Naive B cell (primary cell): ENCODE measurements at regions not wholly inside any gene's neighbourhood (a gene's known extent, or its start where the extent isn't known, plus 50 kb on each side); places are given as distances from the start of the nearest gene placed in this dataset.

Experiments used
- ATAC-seq, 2 donors: fragments of 150-1000 bp; cut with Tn5 transposase; 2 replicates each; pipeline ENCODE4 v1.10.0; 2021; ENCODE audit warnings: low read depth in 2 of 2, mild to moderate bottlenecking in 2 of 2, moderate library complexity in 2 of 2
- DNase-seq: peaks from one replicate; pipeline ENCODE4 v3.0.0; 2022
- H3K27ac Mint-ChIP-seq, 6 donors: one replicate each; pipeline ENCODE4 v1.8.0; 2020 to 2022; ENCODE audit warnings: mild to moderate bottlenecking in 6 of 6, mixed read lengths in 6 of 6, moderate library complexity in 5 of 6, inconsistent platforms in 2 of 6
- H3K27me3 Mint-ChIP-seq, 3 donors: one replicate each; pipeline ENCODE4 v1.8.0; 2021 to 2022; ENCODE audit warnings: mixed read lengths in 3 of 3, mild to moderate bottlenecking in 1 of 3
- H3K36me3 Mint-ChIP-seq, 2 donors: one replicate each; pipeline ENCODE4 v1.8.0; 2020 to 2022; ENCODE audit warnings: mixed read lengths in 2 of 2, inconsistent platforms in 1 of 2, mild to moderate bottlenecking in 1 of 2
- H3K4me1 Mint-ChIP-seq, 3 donors: one replicate each; pipeline ENCODE4 v1.8.0; 2020 to 2022; ENCODE audit warnings: mixed read lengths in 3 of 3, inconsistent platforms in 1 of 3, mild to moderate bottlenecking in 1 of 3, moderate library complexity in 1 of 3
- H3K4me3 Mint-ChIP-seq, 8 donors: one replicate each; pipeline ENCODE4 v1.8.0; 2020 to 2022; ENCODE audit warnings: mild to moderate bottlenecking in 8 of 8, mixed read lengths in 8 of 8, moderate library complexity in 8 of 8, inconsistent platforms in 2 of 8
- H3K9me3 Mint-ChIP-seq, 7 donors: one replicate each; pipeline ENCODE4 v1.8.0; 2020 to 2022; ENCODE audit warnings: mixed read lengths in 7 of 7, mild to moderate bottlenecking in 5 of 7, inconsistent platforms in 2 of 7, moderate library complexity in 1 of 7

- Mint-ChIP-seq H3K9me3 (peaks cover 4 to 18% (median 6%) of the 10 kb centered on the region in 7 donors), H3K27ac (peak overlapping the region in 1 of 6 donors; percentile 47), H3K4me3 (peak overlapping the region in 3 of 8 donors; percentile 36 to 60 (median 50)), H3K27me3 (no peaks in the 10 kb centered on the region), H3K4me1 (peaks cover 26 to 31% (median 30%) of the 10 kb centered on the region in 3 donors), H3K36me3 (peaks cover 0 to 8% of the 10 kb centered on the region in 2 donors)
- DNase-seq (no peak), ATAC-seq (no peak)
Measured at GRCh38 chr17:77668518-77668917, 290.0 kb upstream of the TNRC6C start.

GRCh38 chr17:77670173-77670572 lies 288.3 kb upstream of the TNRC6C start:
- H3K36me3 Mint-ChIP-seq, result peaks cover 0 to 8% of the 10 kb centered on the region in 2 donors
- DNase-seq (no peak), ATAC-seq (no peak)
- peaks cover 0 to 9% (median 0%) of the 10 kb centered on the region in 3 donors for H3K27me3 Mint-ChIP-seq
- H3K27ac Mint-ChIP-seq, result peak overlapping the region in 3 of 6 donors; percentile 42 to 59 (median 55)
- H3K4me3 Mint-ChIP-seq, result no peak overlapping the region
- H3K4me1 Mint-ChIP-seq, result peaks cover 30 to 31% (median 30%) of the 10 kb centered on the region in 3 donors
- H3K9me3 Mint-ChIP-seq, result peaks cover 3 to 16% (median 6%) of the 10 kb centered on the region in 7 donors

GRCh38 chr17:77674358-77674757 lies 284.1 kb upstream of the TNRC6C start:
- no peak for ATAC-seq
- Mint-ChIP-seq H3K4me1 (peaks cover 0 to 4% (median 0%) of the 10 kb centered on the region in 3 donors), H3K36me3 (no peaks in the 10 kb centered on the region), H3K9me3 (no peaks in the 10 kb centered on the region), H3K4me3 (no peak overlapping the region), H3K27ac (no peak overlapping the region), H3K27me3 (peaks cover 0 to 45% (median 17%) of the 10 kb centered on the region in 3 donors)
- DNase-seq, result no peak

- Mint-ChIP-seq H3K36me3 (peaks cover 0 to 7% of the 10 kb centered on the region in 2 donors), H3K4me3 (no peak overlapping the region), H3K27ac (peak overlapping the region in 1 of 6 donors; percentile 67), H3K27me3 (peaks cover 0 to 56% (median 17%) of the 10 kb centered on the region in 3 donors), H3K4me1 (peaks cover 0 to 4% (median 0%) of the 10 kb centered on the region in 3 donors), H3K9me3 (no peaks in the 10 kb centered on the region)
- DNase-seq (no peak), ATAC-seq (no peak)
Measured at GRCh38 chr17:77675411-77675810, 283.1 kb upstream of the TNRC6C start.

GRCh38 chr17:77675816-77676215 lies 282.7 kb upstream of the TNRC6C start:
- peak overlapping the region in 2 of 6 donors; percentile 66 to 67 for H3K27ac Mint-ChIP-seq
- DNase-seq (no peak), ATAC-seq (no peak)
- H3K27me3 Mint-ChIP-seq, result peaks cover 0 to 60% (median 17%) of the 10 kb centered on the region in 3 donors
- H3K9me3 Mint-ChIP-seq, result no peaks in the 10 kb centered on the region
- peaks cover 0 to 7% of the 10 kb centered on the region in 2 donors for H3K36me3 Mint-ChIP-seq
- H3K4me1 Mint-ChIP-seq, result peaks cover 0 to 4% (median 0%) of the 10 kb centered on the region in 3 donors
- no peak overlapping the region for H3K4me3 Mint-ChIP-seq

GRCh38 chr17:77676237-77676661 lies 282.3 kb upstream of the TNRC6C start:
- no peak for ATAC-seq
- H3K36me3 Mint-ChIP-seq, result peaks cover 0 to 7% of the 10 kb centered on the region in 2 donors
- H3K4me3 Mint-ChIP-seq, result no peak overlapping the region
- DNase-seq, result no peak
- peaks cover 0 to 4% (median 0%) of the 10 kb centered on the region in 3 donors for H3K4me1 Mint-ChIP-seq
- peaks cover 0 to 61% (median 17%) of the 10 kb centered on the region in 3 donors for H3K27me3 Mint-ChIP-seq
- H3K9me3 Mint-ChIP-seq, result no peaks in the 10 kb centered on the region
- no peak overlapping the region for H3K27ac Mint-ChIP-seq

GRCh38 chr17:77677211-77677610 lies 281.3 kb upstream of the TNRC6C start:
- Mint-ChIP-seq H3K27me3 (peaks cover 0 to 61% (median 17%) of the 10 kb centered on the region in 3 donors), H3K36me3 (peaks cover 0 to 7% of the 10 kb centered on the region in 2 donors), H3K9me3 (no peaks in the 10 kb centered on the region), H3K4me1 (peaks cover 0 to 4% (median 0%) of the 10 kb centered on the region in 3 donors), H3K27ac (no peak overlapping the region), H3K4me3 (no peak overlapping the region)
- DNase-seq, result no peak
- ATAC-seq, result no peak

- Mint-ChIP-seq H3K27ac (no peak overlapping the region), H3K27me3 (peaks cover 0 to 61% (median 17%) of the 10 kb centered on the region in 3 donors), H3K36me3 (peaks cover 0 to 7% of the 10 kb centered on the region in 2 donors), H3K9me3 (no peaks in the 10 kb centered on the region), H3K4me1 (peaks cover 0 to 4% (median 0%) of the 10 kb centered on the region in 3 donors), H3K4me3 (no peak overlapping the region)
- no peak for ATAC-seq
- no peak for DNase-seq
Measured at GRCh38 chr17:77677630-77678029, 280.9 kb upstream of the TNRC6C start.

GRCh38 chr17:77679589-77679988 lies 278.9 kb upstream of the TNRC6C start:
- peaks cover 0 to under 1% (median 0%) of the 10 kb centered on the region in 3 donors for H3K4me1 Mint-ChIP-seq
- H3K27ac Mint-ChIP-seq, result no peak overlapping the region
- DNase-seq (no peak), ATAC-seq (no peak)
- no peak overlapping the region for H3K4me3 Mint-ChIP-seq
- peaks cover 4 to 67% (median 17%) of the 10 kb centered on the region in 3 donors for H3K27me3 Mint-ChIP-seq
- peaks cover 0 to 2% (median 0%) of the 10 kb centered on the region in 7 donors for H3K9me3 Mint-ChIP-seq
- H3K36me3 Mint-ChIP-seq, result peaks cover 0 to 7% of the 10 kb centered on the region in 2 donors

GRCh38 chr17:77681861-77682260 lies 276.6 kb upstream of the TNRC6C start:
- Mint-ChIP-seq H3K9me3 (peaks cover 0 to 4% (median 0%) of the 10 kb centered on the region in 7 donors), H3K27me3 (peaks cover 22 to 69% (median 33%) of the 10 kb centered on the region in 3 donors), H3K27ac (no peak overlapping the region), H3K36me3 (peaks cover 0 to 7% of the 10 kb centered on the region in 2 donors), H3K4me1 (peaks cover 0 to 7% (median 2%) of the 10 kb centered on the region in 3 donors), H3K4me3 (no peak overlapping the region)
- DNase-seq, result no peak
- no peak for ATAC-seq

GRCh38 chr17:77684803-77685798 lies 273.4 kb upstream of the TNRC6C start:
- no peak for DNase-seq
- H3K27ac Mint-ChIP-seq, result no peak overlapping the region
- peaks cover 0 to 4% (median 0%) of the 10 kb centered on the region in 7 donors for H3K9me3 Mint-ChIP-seq
- ATAC-seq, result no peak
- peaks cover under 1 to 7% (median 2%) of the 10 kb centered on the region in 3 donors for H3K4me1 Mint-ChIP-seq
- H3K36me3 Mint-ChIP-seq, result no peaks in the 10 kb centered on the region
- H3K4me3 Mint-ChIP-seq, result no peak overlapping the region
- H3K27me3 Mint-ChIP-seq, result peaks cover 27 to 55% (median 35%) of the 10 kb centered on the region in 3 donors

GRCh38 chr17:77685881-77686486 lies 272.5 kb upstream of the TNRC6C start:
- peaks cover 0 to 4% (median 0%) of the 10 kb centered on the region in 7 donors for H3K9me3 Mint-ChIP-seq
- no peak overlapping the region for H3K4me3 Mint-ChIP-seq
- ATAC-seq, result no peak
- peaks cover 36 to 47% (median 39%) of the 10 kb centered on the region in 3 donors for H3K27me3 Mint-ChIP-seq
- H3K27ac Mint-ChIP-seq, result peak overlapping the region in 1 of 6 donors; percentile 4
- H3K4me1 Mint-ChIP-seq, result peaks cover 8 to 11% (median 10%) of the 10 kb centered on the region in 3 donors
- DNase-seq, result no peak
- no peaks in the 10 kb centered on the region for H3K36me3 Mint-ChIP-seq

- Mint-ChIP-seq H3K27me3 (peaks cover 41 to 56% (median 45%) of the 10 kb centered on the region in 3 donors), H3K4me1 (peaks cover 14 to 20% (median 17%) of the 10 kb centered on the region in 3 donors)
- no peak for DNase-seq
Measured at GRCh38 chr17:77686903-77687302, 271.6 kb upstream of the TNRC6C start.

More at GRCh38 chr17:77686903-77687302, 271.6 kb upstream of the TNRC6C start:
- H3K4me3 Mint-ChIP-seq, result no peak overlapping the region
- peaks cover 0 to 4% (median 0%) of the 10 kb centered on the region in 7 donors for H3K9me3 Mint-ChIP-seq
- H3K36me3 Mint-ChIP-seq, result no peaks in the 10 kb centered on the region
- no peak for ATAC-seq
- no peak overlapping the region for H3K27ac Mint-ChIP-seq
